ENCODE measurements at regions not wholly inside any gene's neighbourhood (a gene's known extent, or its start where the extent isn't known, plus 50 kb on each side); places are given as distances from the start of the nearest gene placed in this dataset.

GRCh38 chr16:86299882-86300610 lies 210.3 kb upstream of the FOXF1 start:
- no peak overlapping the region for H3K27ac ChIP-seq
- TF ChIP-seq, protein P1, sequence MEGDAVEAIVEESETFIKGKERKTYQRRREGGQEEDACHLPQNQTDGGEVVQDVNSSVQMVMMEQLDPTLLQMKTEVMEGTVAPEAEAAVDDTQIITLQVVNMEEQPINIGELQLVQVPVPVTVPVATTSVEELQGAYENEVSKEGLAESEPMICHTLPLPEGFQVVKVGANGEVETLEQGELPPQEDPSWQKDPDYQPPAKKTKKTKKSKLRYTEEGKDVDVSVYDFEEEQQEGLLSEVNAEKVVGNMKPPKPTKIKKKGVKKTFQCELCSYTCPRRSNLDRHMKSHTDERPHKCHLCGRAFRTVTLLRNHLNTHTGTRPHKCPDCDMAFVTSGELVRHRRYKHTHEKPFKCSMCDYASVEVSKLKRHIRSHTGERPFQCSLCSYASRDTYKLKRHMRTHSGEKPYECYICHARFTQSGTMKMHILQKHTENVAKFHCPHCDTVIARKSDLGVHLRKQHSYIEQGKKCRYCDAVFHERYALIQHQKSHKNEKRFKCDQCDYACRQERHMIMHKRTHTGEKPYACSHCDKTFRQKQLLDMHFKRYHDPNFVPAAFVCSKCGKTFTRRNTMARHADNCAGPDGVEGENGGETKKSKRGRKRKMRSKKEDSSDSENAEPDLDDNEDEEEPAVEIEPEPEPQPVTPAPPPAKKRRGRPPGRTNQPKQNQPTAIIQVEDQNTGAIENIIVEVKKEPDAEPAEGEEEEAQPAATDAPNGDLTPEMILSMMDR (conservative IDR thresholded peaks at IDR 0.05) = no peak
- TF ChIP-seq ZFX (IDR thresholded peaks at IDR 0.05) = no peak

DNA sequence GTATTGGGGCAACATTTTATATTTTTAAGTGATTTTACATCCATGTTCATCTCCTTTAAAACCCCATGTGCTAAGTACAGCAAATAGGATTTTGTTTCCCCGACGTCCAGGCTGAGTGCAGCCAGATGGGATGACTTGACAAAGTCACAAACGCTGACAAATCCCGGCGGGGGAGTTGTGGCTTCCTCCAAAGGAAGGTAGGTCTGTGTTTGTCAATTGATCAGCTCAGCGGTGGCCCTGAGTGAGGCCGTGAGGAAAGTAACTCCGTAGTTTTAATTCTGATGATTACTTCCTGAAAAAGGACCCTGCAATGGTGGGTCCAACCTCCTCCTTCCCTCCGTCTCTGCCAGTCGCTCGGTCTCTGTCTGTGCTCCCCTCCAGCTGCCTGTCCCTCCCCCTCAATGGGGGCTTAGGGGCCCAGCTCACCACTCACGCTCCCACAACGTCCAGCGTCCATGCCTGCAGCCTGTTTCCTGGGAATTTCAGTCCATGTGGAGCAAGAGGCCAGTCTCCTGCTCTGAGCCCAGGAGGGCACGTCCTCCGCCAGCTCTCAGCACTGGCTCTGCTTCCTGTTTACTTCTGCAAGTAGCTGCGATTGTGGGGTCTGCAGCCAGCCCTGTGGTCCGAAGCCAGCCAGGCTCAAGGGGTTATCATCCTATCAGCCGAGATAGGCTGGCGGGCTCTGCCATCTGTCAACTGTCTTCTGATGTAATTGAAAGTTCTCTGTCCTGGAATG lies 209.4 kb upstream of the FOXF1 start:
- TF ChIP-seq, protein P1 (conservative IDR thresholded peaks at IDR 0.05) = no peak
- no peak for TF ChIP-seq ZFX (IDR thresholded peaks at IDR 0.05)
- H3K27ac ChIP-seq = no peak overlapping the region

DNA sequence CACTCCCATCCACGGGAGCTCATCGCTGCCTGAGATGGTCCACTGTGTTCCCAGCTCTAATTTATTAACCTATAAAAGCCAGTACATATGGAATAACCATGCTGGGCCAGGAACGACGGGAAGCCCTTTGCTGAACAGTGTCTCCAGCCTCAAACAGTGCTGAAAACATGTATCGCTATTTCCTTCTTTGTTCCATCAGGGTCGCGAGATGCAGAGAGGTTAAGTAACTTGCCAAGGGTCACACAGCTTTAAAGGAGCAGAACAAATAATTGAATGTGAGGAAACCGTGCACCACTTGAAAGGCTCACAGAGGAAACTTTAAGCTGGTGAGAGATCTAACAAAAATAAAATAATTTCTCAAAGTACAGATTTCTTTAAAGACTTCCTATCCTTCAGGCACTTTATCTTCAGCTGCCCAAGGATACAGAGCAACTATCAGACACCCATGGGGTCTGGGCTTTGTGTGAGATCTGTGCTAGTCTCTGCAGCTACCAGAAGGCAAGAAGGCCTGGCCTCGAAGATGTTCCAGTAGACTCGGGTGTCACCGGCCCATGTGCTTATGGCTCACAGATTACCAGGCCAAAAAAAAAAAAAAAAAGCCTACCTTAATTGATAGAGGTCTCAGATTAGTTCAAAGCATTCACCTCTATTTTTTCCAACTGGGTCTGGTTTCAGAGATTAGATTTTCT lies 207.8 kb upstream of the FOXF1 start:
- TF ChIP-seq, protein P1 (conservative IDR thresholded peaks at IDR 0.05) = no peak
- no peak for TF ChIP-seq ZFX (IDR thresholded peaks at IDR 0.05)
- no peak overlapping the region for H3K27ac ChIP-seq

DNA sequence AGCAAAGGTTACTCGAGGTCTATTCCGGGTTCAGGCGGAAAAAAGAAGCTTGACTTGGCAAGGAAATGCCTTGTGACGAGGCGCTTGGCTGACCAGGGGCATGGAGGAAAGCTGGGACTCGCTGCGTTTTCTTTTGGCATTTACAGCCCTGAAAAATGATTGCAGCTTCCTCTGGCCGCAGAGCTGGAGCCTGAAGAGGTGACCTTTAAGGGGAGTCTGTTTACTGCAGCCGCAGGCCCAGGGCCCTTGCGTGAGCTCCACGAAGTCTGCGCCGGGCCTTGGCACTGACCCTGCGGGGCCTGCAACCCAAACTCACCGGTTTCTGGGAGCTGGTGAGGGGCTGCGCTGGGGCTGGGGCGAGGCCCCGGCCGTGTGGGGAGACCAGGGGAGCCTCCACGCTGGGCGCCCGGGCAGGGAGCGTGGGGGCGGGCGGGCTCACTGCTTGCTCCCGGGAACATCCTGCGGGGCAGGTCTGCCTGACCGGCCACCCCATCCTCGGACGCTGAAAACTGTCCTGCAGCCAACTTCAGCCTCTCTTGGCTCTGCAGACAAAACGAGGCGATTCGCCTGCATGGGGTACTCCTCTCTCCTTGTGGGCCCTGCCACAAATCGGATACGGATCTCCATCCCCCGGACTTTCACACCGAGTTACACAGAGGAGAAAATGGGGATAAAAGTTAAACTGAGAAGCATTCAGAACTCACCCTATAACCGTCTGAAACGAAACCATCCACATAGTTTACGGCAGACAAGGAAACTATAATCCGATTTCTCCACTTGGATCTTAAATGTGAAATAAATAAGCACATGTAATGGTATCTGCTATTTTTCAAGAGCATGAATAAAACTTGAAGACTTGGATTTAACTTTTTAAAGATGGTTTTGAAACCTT lies 206.3 kb upstream of the FOXF1 start:
- no peak overlapping the region for H3K27ac ChIP-seq
- TF ChIP-seq ZFX (IDR thresholded peaks at IDR 0.05) = no peak
- TF ChIP-seq, protein P1 (conservative IDR thresholded peaks at IDR 0.05) = no peak

- TF ChIP-seq, protein P1 (conservative IDR thresholded peaks at IDR 0.05) = no peak
- TF ChIP-seq ZFX (IDR thresholded peaks at IDR 0.05) = no peak
- no peak overlapping the region for H3K27ac ChIP-seq
Measured at GRCh38 chr16:86304868-86305267, 205.5 kb upstream of the FOXF1 start.

GRCh38 chr16:86305440-86305839 lies 204.9 kb upstream of the FOXF1 start:
- TF ChIP-seq ZFX (IDR thresholded peaks at IDR 0.05) = no peak
- TF ChIP-seq, protein P1 (conservative IDR thresholded peaks at IDR 0.05) = no peak
- H3K27ac ChIP-seq = no peak overlapping the region

Measured in C4-2B (cell line).